GM21786 (cell line): ENCODE measurements at regions not wholly inside any gene's neighbourhood (a gene's known extent, or its start where the extent isn't known, plus 50 kb on each side); places are given as distances from the start of the nearest gene placed in this dataset.

Source experiments
- ATAC-seq: cut with Tn5 transposase; IDR thresholded peaks from one replicate; pipeline ENCODE4 v1.9.1; 2021; ENCODE audit not compliant: unreplicated experiment

DNA sequence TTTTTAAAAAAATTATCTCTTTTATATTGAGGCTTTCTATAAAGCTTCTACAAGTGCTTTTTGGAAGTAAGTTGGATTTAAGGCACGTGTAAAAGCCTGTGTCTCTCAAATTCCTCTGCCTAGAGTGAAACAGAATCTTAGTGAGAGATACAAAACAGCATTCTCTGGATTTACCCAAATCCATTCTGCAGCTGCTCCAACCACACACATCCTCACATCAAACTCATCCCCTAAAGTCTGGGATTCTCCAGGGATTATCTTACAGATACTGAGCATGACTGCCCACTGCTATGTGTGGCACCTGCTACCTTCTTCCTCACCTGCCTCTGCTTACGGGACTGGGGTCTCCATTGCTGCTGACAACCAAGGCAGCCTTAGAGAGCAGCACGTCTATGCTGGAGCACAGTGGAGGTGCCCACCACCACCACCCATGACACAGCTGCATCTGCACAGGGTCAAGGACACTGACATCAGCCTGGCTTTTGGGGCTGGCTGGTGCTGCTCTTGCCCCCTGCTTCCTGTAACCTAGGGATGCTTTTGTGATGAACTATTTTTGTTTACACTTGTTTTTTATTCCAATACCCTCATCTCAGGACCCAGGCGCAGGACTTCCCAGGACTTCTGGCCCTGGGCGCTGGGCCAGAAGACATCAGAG lies 139.2 kb upstream of the NAMPT start:
- ATAC-seq: no peak

DNA sequence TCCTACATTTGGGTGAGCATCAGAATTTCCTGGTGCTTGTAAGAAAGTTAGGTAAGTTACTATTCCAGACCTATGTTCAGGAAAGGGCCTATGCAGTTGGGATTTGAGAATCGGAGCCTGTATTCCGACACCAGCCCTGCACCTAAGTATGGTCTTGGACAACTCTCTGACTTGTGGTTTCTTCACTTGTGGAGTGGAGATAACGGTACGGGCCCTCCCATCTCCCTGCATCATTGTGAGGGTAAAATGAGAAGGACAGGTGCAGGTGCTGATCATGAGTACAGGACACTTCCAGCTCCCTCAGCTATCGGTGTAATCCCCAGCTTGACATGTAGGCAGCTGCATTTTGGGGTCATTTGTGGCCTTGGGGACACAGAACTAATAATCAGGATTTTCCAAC lies 138.3 kb upstream of the NAMPT start:
- ATAC-seq: no peak

DNA sequence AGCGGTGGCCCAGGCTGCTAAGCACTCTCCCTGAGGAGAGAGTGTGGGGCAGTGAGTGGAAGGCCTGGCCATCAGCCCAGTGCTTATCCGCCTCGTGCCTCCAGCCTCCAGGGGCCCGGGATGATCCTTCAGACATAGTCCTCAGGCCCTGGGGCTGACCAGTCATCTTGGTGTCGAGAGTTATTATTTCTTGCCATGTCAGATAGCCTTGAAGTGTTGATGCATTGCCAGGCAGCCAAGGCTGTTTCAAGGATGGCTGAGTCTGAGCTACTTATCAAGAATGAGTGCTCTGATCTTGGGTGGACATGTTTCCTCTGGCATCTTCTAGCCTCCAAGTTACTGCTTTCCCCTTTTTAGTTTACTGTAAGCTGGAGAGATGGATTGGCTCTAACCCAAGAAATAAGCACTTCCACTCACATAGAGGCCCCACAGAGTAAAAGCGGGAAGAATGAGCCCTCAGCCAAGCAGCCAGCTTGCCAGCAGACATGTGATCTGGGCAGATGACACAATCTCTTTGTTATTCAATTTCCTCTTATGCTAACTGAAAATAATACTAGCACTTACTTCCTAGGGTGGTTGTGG lies 136.5 kb upstream of the NAMPT start:
- no peak for ATAC-seq

DNA sequence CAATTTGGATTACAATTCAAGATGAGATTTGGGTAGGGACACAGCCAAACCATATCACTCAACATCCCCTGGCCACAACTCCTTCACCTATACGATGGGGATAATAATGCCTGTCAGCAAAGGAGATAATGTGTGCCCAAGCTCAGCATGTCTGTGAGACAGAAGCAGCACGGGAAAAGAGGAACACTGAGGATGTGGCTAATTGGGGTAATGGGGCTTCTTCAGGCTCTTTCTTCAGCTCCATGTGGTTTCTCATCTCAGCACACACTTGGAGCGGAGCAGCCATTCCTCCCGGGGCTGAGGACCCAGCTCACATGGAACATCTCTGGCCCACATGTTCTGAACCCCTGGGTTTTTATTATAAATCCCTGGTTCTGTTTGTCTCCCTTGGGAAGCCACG lies 136.0 kb upstream of the NAMPT start:
- ATAC-seq: no peak

DNA sequence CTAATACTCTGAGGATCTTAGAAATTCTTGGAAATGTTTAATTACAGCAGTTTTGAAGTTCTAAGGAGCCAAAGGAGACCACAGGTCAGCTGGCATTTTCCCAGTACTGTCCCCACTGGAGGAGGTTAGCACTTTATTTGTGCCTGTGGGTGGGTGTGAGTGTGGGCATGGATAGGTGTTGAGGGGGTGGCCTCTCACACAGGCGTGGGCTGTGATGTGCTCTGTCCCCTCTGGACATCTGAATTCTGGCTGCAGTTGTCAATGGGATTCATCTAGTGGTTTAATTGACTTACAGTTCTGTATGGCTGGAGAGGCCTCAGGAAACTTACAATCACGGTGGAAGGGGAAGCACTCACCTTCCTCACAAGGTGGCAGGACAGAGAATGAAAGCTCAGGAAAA lies 135.4 kb upstream of the NAMPT start:
- no peak for ATAC-seq

DNA sequence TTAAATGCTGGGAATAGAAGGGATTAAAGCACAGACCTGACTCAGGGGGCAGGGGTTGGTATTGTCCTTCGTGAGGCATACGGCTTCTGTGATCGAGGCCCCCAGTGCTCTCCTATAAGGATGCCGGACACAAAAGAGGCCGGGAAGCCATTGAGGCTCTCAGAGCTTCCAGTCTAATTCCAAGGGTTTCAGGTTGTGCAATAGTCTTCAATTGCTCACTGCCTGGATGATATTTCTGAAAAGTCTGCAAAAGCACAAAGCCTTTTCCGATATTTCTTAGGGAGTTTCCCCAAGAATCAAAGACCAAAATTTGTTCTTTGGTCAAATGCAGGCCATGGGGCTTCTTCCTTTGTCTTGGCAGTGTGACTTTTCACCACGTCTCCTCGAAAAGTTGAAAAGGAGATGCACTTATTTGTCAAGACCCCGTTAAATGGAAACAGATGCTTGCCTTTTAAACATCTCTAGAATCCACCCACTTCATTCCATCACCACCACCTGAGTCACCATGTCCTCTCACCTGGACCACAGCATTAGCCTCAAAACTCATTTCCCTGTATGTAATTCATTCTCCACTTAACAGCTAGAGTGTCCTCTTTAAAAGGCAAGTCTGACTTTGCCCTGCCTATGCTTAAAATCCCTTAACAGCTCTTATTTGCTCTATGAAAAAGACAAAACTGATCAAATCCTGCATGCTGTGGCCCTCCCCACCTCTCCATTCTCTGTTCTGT lies 134.8 kb upstream of the NAMPT start:
- ATAC-seq: no peak

DNA sequence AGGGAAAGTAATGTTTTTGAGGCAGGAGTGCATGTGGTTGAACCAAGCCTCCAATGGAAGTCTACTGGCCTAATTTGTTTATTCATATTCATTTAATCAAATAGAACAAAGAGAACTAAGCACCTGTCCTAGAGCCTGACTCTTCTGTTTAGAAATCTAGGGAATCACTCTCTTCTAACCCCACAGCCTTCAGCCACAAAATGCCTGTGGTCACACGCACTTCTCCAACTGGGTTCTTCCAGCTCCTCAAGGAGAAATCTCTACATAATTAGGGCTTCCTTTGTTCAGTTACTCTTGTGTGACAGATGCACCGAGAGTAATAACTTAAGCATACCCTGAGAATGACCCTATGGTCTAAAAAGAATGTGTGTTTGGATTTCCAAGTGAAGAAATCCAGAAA lies 133.7 kb upstream of the NAMPT start:
- no peak for ATAC-seq

DNA sequence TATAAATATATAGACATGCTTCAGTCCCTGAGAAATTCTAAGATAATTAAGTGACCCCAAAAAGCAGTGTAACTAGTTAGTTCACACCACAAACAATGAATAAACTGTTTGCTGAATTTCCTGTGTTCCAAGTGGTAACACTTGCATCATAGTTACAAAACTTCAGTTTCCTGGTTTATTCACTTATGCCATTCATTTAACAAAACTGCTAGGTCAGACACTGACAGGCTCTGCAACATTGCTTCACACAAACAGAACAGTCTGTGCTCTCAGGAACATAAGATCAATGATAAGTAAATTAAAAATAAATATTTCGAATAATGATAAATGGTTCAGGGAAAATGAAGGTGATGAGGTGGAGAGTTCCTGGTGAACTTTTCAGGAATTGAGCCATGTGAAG lies 133.3 kb upstream of the NAMPT start:
- ATAC-seq: no peak

DNA sequence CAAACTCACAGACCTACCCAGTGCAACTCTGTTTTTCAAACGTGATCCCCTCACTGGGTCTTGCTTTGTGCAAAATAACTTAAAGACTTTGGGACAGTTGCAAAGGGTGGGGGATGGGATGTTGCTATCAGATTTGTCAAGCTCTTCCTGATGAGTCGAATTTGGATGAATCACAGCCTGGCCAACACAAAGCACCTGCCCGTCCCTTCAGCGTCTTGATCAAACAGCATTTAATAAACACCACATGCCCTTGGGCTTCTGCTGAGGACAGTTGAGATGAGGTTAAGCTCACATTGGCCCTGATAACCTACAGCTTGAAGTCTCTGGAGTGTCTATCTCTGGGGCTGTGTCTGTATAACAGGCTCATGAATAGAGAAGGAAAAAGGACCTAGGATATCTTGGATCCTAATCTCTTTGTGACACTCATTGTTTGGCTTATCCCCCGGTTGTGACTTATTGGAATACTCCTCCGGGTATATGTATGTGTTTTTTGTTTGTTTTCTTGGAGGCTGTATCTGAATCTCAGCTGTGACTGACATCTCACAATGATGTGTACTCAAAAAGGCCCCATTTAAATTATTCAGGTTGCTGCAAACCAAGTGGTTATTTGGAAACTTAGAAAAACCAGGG lies 132.6 kb upstream of the NAMPT start:
- no peak for ATAC-seq

DNA sequence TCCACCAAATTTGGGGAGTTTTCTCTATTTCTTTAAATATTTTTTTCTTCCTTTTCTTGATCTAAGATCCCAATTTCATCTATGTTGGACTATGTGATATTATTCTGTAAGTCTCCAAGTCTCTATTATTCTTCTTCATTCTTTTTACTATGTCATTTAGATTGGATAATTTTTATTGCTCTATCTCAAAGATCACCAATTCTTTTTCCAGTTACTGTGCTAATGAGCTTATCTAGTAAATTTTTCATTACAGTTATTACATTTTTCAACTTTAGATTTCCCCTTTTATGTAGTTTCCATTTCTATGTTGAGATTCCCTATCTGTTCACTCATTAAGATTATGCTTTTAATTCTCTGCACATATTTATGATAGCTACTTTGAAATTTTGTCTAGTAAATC lies 131.6 kb upstream of the NAMPT start:
- ATAC-seq: no peak

DNA sequence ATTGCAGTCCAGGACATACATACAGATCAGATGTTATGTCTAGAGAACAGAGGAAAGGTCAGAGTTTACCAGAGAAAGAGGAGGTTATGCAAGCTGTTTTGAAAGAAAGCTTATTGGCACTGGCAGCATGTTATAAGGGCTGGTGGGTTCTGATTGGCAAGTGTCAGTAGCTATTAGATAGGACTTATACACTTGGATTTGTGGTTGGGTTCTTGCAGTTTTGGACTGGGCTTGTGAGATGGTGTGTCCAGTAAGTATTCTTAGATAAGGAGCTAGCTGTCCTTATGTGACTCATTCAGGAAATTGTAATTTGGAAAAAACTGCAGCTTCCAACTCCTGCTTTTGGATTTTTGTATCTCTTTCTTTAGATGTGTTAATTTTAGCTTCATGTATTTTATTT lies 130.7 kb upstream of the NAMPT start:
- no peak for ATAC-seq

DNA sequence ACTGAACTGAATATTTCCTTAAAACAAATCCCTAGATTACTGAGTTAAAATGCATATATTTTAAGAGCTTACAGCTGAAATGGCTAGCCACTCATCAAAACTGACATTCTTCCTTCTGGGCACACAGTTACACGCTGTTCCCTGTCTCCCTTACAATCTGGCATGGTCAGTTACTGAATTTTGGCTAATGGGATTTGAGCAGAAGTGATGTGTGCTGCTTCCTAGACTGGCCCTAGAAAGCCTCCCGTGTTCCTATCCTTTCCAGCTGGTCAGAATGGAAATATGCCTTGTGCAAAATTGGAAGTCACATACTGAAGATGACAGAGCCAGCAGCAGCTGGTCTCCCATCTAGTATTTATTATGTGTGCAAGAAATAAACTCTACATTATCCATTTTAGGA lies 128.7 kb upstream of the NAMPT start:
- ATAC-seq: no peak

DNA sequence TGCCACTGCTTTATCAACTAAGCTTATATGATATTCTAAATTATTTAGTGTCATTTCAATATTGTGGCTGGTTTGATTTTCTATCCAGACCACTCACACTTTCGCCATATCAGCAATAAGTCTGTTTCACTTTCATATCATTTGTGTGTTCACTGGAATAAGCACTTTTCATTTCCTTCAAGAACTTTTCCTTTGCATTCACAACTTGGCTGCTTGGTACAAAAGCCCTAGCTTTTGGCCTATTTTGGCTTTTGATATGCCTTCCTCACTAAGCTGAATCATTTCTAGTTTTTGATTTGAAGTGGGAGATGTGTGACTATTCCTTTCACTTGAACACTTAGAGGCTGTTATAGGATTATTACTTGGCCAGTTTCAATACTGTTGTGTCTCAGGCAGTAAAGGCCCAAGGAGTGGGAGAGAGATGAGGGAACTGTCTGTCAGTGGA lies 120.9 kb upstream of the NAMPT start:
- no peak for ATAC-seq

DNA sequence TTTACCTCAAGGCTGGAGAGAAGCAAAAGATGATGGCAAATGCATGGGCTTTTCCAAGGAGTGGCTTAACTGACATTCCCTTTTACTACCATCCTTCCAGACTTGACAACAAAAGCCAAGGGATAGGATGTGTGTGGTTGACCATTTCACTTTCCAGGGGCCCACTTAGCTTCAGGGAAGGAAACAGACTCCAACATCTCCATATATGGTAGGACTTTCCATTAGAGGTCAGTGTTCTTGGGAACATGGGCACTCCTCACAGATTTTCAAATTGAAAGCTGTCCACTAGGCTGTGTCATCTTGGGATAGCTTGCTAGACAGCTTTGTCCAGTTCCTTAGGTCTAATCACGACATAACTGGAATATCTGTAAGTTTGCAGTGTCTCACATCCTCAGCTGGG lies 118.1 kb upstream of the NAMPT start:
- no peak for ATAC-seq

DNA sequence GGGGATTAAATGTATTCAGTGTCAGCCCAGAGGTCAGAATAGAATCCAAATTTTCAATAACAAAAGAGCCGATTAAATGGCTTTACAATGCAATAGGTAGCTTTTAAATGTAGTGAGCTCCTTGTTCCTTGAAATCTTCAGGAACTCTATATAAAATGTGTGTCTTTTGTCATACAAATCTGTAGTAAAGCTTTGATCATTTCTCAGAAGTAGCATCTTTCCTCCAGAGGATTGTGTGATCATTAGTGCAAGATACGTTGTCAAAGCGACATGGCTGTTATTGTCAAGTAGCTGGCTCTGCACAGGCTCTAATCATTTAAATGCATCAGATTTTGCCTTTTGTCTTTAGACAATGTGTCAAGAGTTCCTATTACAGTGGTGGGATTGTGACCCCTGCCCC lies 116.1 kb upstream of the NAMPT start:
- no peak for ATAC-seq

DNA sequence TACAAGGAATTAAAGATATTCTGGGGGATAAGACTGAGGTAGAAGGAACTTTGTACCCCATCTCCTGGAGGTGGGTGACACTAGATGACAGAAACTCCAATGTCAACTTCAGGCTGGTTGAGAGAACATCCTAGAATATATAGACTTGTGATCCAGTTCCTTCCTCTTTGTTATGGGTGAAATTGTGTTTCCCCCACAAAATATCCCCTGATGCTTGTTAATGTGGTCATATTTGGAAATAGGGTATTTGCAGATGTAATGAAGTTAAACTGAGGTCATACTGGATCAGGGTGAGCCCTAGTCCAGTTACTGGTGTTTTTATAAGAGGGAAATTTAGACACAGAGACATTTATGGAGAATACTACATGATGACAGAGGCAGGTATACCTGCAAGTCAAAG lies 114.0 kb upstream of the NAMPT start:
- ATAC-seq: no peak

DNA sequence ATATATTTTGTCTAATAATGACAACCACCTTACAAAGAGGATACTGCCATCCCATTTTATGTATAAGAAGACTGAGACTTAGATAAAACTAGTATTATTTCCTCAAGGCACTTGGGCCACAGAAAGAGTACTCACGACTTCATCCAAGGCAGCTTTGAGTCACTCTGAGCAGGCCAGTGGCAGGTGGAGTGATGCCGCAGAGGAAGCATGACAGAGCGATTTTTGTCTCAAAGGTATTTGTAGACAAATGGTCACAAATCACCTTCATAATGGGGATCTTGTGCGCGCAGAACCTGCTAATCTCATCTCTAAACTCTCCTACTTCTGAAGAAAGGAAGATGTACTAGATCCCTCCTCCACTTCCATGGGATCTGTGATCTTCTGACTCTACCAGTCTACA lies 113.2 kb upstream of the NAMPT start:
- ATAC-seq: no peak

DNA sequence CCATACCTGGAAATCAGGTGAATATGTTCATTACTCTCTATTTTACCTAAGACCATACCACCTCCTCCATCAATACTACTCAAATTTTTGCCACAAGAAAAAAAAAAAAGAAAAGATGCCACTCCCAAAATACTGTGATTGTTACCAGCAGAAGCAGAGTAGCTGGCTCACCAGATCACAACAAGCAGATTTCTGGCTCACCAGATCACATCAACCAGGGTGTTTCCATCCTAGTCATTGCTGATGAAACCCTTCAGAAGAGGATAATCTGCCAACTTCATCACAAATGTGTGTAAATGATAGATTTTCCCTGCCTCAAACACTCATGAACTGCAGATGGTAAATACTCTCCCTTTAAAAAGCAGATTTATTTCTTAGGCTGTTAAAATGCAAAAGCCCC lies 109.7 kb upstream of the NAMPT start:
- ATAC-seq: no peak

DNA sequence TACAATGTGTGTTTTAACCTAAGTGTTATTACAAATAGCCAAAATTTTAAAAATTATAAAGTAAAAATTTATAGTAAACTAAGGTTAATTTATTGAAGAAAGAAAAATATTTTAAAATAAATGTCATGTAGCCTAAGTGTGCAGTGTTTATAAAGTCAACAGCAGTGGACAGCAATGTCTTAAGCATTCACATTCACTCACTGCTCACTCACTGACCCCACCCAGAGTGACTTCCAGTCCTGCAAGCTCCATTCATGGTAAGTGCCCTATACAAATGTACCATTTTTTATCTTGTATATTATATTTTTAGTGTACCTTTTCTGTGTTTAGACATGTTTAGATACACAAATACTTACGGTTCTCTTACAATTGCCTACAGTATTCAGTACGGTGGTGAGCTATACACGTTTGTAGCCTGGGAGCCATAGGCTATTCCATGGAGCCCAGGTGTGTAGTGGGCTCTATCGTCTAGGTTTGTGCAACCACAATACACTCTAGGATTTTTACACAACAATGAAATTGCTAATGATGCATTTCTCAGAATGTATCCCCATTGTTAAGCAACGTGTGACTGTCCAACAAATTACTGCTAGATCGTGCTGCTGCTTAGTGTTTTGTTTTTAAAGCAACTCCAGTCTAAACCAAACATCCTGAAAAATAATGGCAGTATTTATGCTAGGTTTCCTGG lies 108.9 kb upstream of the NAMPT start:
- no peak for ATAC-seq

DNA sequence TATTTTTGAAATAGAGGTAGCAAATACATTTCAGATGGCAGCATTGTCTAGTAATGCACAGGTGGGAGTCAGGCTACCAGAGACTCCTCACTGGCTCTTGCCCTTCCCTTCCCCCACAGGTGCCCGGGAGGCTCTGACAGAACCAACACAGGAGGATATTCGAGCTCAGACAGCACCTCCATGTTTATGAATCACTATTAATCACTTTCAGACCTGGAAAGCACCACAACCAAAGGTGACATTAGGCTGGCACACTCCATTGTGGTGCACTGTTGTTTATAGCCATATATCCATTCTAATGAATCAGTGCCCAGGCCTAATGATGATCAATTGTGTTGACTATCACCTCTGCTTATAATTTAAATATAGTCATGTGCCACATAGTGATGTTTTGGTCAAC lies 107.8 kb upstream of the NAMPT start:
- ATAC-seq: no peak

DNA sequence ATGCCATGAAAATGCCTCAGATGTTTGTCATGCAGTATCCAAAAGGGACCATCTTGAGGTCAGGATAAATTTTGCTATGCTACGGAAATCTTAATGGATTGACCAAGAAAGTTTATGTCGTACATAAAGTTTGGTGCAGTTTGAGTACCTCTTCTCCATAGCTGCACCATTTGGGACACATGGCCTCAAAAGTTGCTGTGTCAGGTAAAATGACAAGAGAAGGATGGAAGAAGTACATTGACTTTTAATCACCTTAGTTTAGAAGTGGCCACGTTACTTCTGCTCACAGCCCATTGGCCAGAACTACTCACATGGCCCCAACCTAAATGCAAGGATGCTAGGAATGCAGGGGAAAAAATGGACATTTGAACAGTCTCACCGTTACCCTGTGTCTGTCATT lies 107.4 kb upstream of the NAMPT start:
- no peak for ATAC-seq

DNA sequence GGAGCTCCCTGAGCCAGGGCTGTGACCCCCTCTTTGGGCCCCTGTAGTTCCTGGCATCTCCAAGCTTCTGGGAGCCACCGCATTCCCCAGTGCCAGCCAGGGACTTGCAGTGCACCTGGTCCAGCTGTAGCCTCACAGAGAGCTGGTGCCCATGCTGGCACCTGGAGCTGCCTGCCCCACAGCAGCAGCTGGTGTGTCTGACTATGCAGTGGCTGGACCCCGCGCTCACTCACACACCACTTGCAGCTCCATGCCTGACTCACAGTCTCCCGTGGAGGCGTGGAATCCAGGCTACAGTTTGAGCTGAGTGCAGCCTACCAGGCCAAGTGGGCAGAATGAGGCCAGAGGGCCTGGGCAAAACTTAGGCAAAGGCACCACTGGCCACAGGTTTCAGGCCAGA lies 102.2 kb upstream of the NAMPT start:
- ATAC-seq: no peak
